ENCODE measurements at regions not wholly inside any gene's neighbourhood (a gene's known extent, or its start where the extent isn't known, plus 50 kb on each side); places are given as distances from the start of the nearest gene placed in this dataset.
A peak's percentile ranks its signal among the peaks of the same experiment; 100 is the strongest.

DNA sequence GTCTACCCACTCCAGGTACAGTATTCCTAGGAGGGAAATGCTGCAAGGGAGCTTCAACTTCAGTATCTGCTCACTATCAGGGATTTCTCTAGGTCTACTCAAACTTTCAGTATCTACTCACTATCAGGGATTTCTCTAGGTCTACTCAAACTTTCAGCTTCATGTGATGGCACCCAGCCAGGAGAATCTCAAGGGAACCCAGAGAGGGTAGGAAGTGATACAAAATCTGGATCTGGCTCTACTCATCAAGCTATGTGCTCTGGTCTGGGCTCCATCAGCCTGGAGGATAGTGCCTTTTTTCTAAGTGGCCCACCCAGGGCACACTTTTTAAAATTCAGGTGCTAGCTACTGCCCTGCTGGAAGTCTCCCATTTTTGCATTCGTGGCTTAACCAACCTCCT, 52.3 kb upstream of the FNDC3A start:
- POLR2A ChIA-PET (ENCODE audit: low non-redundant PET): no interaction called here

GRCh38 chr13:48925001-48925400, 50.7 kb upstream of the FNDC3A start:
- no peak for TF ChIP-seq EZH2 (IDR thresholded peaks at IDR 0.05; ENCODE audit: borderline replicate concordance, low read depth, low read length, poor library complexity, severe bottlenecking)
- TF ChIP-seq, protein P1, sequence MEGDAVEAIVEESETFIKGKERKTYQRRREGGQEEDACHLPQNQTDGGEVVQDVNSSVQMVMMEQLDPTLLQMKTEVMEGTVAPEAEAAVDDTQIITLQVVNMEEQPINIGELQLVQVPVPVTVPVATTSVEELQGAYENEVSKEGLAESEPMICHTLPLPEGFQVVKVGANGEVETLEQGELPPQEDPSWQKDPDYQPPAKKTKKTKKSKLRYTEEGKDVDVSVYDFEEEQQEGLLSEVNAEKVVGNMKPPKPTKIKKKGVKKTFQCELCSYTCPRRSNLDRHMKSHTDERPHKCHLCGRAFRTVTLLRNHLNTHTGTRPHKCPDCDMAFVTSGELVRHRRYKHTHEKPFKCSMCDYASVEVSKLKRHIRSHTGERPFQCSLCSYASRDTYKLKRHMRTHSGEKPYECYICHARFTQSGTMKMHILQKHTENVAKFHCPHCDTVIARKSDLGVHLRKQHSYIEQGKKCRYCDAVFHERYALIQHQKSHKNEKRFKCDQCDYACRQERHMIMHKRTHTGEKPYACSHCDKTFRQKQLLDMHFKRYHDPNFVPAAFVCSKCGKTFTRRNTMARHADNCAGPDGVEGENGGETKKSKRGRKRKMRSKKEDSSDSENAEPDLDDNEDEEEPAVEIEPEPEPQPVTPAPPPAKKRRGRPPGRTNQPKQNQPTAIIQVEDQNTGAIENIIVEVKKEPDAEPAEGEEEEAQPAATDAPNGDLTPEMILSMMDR (conservative IDR thresholded peaks at IDR 0.05; ENCODE audit: low read depth, low read length): no peak
- CTCF ChIA-PET: no interaction called here

More for the DNA sequence above, 52.3 kb upstream of the FNDC3A start:
- no peak overlapping the region for H3K4me3 ChIP-seq (ENCODE audit: low read depth, low read length, poor library complexity, severe bottlenecking)
- BruUV-seq (replicated peaks): no TSS peak
- H3K9me3 ChIP-seq (ENCODE audit: low read depth, low read length, poor library complexity, severe bottlenecking): no peaks in the 10 kb centered on the region
- no peak for TF ChIP-seq EZH2 (IDR thresholded peaks at IDR 0.05; ENCODE audit: borderline replicate concordance, low read depth, low read length, poor library complexity, severe bottlenecking)
- TF ChIP-seq, protein P1 (conservative IDR thresholded peaks at IDR 0.05; ENCODE audit: low read depth, low read length): no peak
- no peaks in the 10 kb centered on the region for H3K36me3 ChIP-seq (ENCODE audit: insufficient read depth, low read length, poor library complexity, severe bottlenecking)
- CTCF ChIA-PET: no interaction called here
- peak; percentile 15 for DNase-seq (ENCODE audit: low spot score)
- intact Hi-C loops (cut with micrococcal nuclease; ENCODE audit: unreplicated experiment): no loop called here
- H3K27ac ChIP-seq (ENCODE audit: low read depth, low read length, poor library complexity, severe bottlenecking): no peak overlapping the region
- no peaks in the 10 kb centered on the region for H3K4me1 ChIP-seq (ENCODE audit: insufficient read depth, low read length, poor library complexity, severe bottlenecking)
- H3K27me3 ChIP-seq (replicated peaks; ENCODE audit: insufficient read depth, low read depth, low read length, poor library complexity): peaks cover 4% of the 10 kb centered on the region

More at GRCh38 chr13:48925001-48925400, 50.7 kb upstream of the FNDC3A start:
- DNase-seq (ENCODE audit: low spot score): no peak
- POLR2A ChIA-PET (ENCODE audit: low non-redundant PET): no interaction called here
- H3K4me1 ChIP-seq (ENCODE audit: insufficient read depth, low read length, poor library complexity, severe bottlenecking): no peaks in the 10 kb centered on the region
- no peaks in the 10 kb centered on the region for H3K9me3 ChIP-seq (ENCODE audit: low read depth, low read length, poor library complexity, severe bottlenecking)
- intact Hi-C loops (cut with micrococcal nuclease; ENCODE audit: unreplicated experiment): no loop called here
- no peak overlapping the region for H3K4me3 ChIP-seq (ENCODE audit: low read depth, low read length, poor library complexity, severe bottlenecking)
- no TSS peak for BruUV-seq (replicated peaks)
- H3K27me3 ChIP-seq (replicated peaks; ENCODE audit: insufficient read depth, low read depth, low read length, poor library complexity): peaks cover 4% of the 10 kb centered on the region
- no peaks in the 10 kb centered on the region for H3K36me3 ChIP-seq (ENCODE audit: insufficient read depth, low read length, poor library complexity, severe bottlenecking)
- no peak overlapping the region for H3K27ac ChIP-seq (ENCODE audit: low read depth, low read length, poor library complexity, severe bottlenecking)
